ENCODE measurements at regions not wholly inside any gene's neighbourhood (a gene's known extent, or its start where the extent isn't known, plus 50 kb on each side); places are given as distances from the start of the nearest gene placed in this dataset.

GRCh38 chr1:68958958-68959357 lies 462.1 kb upstream of the DEPDC1 start:
- TF ChIP-seq CTCF (IDR thresholded peaks at IDR 0.05 in 4 of 5, conservative IDR thresholded peaks at IDR 0.05 in 1 of 5) (no peak), POLR2A (IDR thresholded peaks at IDR 0.05) (no peak)

Data from gastrocnemius medialis (tissue), 4 donors.